Stimulated activated CD8-positive, alpha-beta memory T cell treated with anti-CD3 and anti-CD28 coated beads, Interleukin-15, amount 100 ng/mL, for 24 hours (primary cell): ENCODE measurements at regions not wholly inside any gene's neighbourhood (a gene's known extent, or its start where the extent isn't known, plus 50 kb on each side); places are given as distances from the start of the nearest gene placed in this dataset.
"Not testable (repeated sequence)": the region's sequence is repeated elsewhere in the genome, so short reads cannot be mapped to it uniquely, and the experiment has no call there.

Source experiments
- DNase-seq: peaks from one replicate; pipeline ENCODE4 v3.0.0-alpha.2; 2020; ENCODE audit warnings: low read depth

DNA sequence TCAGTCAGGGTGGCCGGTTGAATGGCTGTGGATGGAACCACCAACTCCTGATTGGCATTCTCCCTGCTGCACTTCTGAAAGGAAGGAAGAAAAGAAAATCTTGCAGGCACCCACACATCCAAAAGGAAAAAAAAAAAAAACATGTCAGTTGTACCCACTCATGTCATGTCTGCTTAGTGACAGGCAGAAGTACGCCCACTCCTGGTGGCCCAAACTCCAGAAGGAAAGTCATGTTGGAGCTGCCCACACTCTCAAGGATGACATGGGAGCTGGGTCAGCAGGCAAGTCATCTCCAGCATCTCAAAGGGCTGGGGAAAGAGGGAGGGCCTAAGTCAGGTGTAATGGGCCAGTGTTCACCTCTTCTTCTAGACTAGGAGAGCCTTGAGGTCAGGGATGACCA, 1079.1 kb downstream of the BCL11B start:
- no peak for DNase-seq

DNA sequence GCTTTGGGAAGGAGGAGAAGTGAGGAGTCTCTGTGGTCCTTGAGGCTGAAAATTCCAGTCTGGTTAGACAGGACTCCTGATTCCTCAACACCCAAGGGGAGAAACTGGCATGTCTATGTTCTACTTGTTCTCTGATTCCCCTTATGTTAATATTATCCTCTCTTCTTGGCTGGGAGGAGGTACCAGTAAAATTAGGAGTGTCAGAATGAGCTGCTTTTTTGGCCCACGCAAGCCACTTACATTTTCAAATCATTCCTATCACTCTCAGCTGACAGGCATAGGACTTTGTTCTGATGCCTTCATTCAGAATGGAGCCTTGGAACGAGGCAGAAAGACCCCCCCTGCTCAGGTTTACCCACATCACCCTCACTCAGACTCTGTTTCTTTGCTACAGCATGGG, 1077.2 kb downstream of the BCL11B start:
- no peak for DNase-seq

DNA sequence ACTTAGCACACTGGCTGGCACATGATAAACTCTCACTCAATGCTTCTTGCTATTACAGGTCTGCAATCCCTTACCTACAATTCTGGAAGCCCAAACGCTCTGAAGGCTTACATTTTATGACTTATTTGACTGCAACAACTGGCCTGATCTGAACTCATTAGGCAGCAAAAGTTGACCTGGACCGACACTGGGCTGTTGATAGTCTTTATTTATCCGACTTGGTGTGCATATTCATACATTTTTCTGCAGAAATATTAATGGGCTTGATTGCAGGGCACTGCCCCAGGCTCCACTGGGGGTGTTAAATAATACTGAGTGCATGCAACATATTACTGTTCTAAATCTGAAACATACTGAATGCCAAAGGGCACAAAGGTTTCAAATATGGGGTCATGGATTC, 1076.7 kb downstream of the BCL11B start:
- DNase-seq, result no peak

DNA sequence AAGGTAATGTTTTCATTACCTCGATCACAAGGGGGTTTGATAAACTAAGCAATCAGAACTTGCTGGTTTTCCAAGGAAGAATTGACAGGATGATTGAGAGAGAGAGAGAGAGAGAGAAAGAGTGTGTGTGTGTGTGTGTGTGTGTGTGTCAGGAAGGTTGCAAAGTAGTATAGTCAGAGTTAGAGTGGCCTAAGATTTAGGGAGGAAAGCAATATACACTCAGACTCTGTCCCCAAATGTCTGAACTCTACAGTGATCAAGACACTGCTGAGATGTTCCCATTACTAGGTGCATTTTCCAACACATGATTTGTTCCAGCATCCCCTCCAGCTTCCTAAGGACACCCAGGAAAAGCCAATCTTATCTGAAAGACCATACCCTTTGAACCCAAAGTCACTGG, 1074.1 kb downstream of the BCL11B start:
- DNase-seq, result no peak

DNA sequence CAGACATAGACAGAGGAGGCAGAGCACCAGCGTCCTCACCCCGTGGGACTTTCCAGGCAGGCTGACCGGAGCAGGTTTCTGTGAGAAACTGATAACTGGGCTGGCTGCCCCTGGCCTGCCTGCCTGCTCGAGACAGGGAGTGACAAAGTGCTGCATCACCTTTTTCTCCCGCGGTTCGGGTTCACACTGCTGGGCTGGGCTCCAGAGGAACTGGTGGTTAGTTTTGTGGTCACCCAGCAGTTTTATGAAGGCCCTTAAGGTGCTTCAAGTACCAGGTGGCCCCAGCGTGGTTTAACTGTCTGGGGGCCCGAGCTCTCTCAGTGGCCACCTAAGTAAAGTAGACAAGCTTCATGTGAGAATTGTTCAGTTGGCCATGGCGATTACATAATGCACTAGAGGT, 1073.6 kb downstream of the BCL11B start:
- DNase-seq, result no peak

DNA sequence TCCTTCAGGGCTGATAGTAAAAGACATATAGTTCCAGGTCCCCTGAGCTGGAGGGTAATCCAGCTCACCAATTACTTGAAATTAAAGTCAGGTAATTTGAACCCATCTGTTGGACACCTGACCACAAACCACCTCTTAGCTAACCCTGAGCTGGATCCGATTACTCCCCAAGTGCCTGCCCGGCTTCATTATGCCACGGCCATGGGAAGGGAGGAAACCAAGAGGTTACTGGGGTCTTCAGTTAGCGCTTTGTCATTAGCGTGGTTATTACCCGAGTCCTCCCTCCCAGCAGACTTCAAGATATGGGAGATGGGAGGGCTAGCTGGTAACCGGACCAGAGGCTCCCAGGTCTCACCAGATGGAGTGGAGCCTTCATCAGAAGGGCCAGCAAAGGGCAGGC, 1071.4 kb downstream of the BCL11B start:
- DNase-seq, result no peak

DNA sequence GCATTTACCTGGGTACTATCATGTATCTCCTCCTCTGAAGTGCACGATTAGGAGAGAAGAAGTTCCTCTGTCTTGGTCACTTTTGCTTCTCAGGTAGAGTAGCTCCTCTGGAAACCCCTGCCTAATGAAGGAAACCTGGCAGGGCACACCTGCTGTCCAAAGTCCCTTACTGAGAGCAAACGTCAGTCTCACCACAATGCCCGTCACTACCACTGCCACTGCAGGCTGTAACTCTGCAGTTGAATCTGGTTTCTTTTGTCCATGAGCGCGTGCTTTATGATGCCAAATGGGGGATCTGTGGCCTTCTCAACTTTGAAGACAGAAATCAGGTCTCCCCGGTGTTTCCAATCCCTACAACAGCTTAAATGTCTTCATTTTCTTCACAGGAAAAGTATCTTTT, 1068.6 kb downstream of the BCL11B start:
- DNase-seq, result no peak

DNA sequence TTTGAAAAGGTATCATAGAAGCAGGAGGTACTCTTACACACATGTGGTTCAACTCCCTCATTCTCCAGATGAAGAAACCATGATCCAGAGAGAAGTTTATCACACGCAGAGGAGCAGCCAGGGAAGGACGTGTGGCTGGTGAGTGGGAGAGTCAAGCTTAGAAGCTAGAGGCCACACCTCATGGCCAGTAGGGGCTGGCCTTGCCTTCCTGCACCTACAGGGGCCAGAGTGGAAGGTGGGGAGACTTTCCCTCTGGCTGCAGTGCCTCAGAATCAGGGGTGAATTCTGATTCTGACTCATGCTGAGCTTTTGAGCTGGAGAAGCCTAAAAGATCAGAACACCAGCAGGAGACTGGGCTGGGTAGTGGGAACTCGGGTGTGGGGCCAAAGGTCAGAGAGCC, 1067.9 kb downstream of the BCL11B start:
- DNase-seq, result no peak

DNA sequence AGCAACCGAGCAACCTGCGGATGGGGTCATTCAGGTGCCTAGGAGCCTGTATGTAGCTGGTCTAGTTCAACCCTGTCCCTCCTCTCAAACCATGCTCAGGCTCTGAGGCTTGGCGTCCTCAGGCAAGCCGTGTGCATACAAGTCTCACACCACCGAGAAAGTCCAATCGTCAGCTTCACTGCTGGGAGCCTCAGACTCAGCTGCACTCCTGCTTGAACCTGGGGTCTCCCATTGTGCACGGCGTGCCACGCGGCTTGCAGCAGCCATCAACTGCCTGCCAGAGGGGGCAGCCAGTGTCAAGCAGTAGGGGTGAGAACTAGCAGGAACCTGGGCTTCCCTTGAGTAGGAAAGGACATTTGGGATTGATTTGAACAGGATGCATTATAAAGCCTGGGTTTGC, 1064.6 kb downstream of the BCL11B start:
- no peak for DNase-seq

DNA sequence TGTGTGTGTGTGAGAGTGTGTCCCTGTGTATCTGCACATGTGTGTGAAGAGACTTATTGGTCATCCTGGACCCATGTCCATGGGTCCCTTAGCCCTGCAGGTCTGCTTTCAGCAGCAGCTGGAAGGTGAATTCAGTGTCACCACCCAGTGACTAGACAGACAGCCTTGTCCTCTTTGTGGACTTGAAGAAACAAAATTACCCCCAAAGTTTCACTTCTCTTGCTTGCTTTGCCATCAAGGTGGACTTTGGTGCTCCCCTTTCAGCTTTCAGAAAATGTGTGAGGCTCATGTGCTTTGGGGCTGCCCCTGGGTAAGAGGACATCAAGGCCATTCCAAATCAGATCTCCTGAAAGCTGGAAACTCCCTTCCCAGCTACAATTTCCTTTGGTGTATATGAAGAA, 1063.8 kb downstream of the BCL11B start:
- no peak for DNase-seq

DNA sequence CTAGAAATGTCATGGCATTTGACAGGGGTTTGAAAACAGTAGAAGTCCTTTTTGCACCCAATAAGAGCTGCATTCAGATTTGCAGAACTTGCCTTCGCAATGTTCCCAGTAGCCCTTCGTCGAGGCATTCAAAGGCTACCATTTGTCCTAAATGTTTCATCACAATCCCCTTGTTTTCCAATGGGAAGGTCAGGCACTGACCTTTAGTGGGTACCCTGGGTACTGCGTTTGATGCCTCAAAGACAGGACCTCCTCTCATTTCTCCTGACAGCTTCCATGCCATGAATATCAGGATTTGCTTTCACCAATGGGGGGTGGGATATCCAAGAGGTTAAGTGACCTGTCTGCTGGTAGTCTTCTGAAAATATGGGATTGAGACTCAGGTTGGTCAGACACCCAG, 1063.1 kb downstream of the BCL11B start:
- DNase-seq, result no peak

DNA sequence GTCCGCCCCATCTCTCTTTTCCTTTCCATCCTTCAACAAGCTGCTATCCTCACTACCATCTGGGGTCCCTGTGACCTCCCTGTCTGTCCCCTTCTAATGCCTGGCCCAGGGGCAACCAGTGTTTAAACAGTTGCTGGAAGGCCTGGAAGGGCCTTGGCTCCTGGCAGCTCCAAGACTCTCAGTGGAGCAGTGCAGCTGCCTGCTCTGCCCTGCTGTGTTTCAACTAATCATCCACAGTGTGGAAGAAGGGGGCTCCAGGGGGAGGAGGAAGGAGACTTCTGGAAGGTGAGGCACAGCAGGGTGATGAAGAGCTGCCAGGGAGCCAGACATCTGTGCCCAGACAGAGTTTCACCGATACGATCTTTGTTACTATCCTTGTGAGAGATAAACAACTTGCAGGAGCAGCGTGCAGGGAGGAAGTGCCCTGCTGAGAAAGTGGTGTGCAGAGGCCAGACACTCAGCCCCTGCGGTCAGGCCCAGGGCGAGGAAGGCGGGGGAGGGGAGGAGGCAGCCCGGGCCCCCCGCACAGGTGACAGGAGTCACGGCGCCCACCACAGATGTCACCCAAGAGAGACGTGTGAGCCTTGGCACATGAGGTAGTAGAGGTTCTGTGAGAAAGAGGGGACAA, 1061.8 kb downstream of the BCL11B start:
- DNase-seq, result no peak

DNA sequence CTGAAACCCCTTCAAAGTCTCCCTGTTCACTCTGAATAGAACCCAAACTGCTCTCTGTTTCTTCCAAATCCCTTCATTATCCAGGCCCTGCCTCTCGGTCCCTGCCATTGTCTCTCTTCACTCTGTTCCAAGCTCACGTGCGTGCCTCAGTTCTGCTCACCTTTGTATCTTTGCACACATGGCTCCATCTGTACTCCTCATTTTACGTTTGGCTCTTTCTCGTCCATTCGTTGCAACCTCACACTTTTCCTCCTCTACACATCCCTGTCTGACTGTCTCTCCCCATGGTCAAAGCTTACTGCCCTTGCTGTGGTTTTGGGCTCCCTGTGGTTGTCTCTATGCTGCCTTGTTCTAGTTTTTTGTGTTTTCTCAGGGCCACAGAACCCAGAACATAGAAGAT, 1054.5 kb downstream of the BCL11B start:
- DNase-seq, result no peak

DNA sequence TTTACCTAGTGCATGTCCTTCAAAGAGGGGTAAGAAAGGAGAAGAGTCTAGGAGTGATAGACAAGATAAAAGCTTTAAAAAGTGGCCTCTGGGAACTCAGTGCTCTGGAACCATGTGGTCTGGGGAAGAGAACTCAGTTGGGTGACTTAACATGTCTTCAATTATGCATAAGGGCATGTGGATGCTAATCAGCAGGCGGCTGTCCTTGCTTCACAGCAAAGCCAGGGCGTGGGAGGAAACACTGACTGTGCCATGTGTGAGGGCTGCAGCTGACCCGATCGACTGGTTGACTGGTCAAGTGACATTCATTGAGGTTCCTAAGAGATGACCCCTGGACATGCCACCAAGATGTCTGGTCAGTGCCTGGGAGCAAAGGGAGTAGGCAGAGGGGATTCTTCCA, 1053.8 kb downstream of the BCL11B start:
- no peak for DNase-seq

DNA sequence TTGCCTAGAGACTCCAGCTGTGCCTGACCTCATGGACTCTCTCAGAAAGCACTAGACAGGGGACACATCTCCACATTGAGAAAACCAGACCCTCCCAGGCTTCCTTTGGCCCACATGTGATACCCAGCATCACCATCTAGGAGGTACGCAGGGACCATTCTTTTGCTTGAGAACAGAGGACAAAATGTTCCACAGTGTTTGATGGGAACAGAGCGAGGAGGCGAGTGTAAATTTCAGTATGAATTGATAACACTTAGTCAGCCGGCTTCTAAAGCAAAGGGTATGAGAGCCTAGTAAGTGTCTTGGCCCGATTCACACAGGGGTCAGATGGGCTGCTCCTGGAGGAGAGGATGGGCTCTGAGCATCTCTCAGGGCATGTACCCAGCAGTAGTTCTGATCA, 1052.4 kb downstream of the BCL11B start:
- DNase-seq, result no peak

DNA sequence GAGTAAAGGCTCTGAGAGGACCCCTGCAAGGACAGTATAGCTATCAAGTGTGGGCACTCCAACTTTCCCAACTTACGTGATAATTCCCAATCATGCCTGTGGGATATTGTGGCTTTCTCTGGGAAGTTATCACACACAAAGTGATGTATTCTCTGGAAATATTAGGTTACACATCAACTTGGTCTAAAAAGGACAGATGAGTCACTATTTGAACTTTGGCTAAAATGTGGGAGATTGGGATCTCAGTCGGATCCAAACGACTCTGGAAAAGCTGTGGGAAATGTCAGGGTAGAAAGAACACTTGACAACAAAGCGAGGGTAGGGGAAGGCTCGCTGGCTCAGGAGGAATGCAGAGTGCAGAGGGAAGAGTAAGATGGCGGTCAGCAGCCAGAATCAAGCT, 1048.9 kb downstream of the BCL11B start:
- no peak for DNase-seq

DNA sequence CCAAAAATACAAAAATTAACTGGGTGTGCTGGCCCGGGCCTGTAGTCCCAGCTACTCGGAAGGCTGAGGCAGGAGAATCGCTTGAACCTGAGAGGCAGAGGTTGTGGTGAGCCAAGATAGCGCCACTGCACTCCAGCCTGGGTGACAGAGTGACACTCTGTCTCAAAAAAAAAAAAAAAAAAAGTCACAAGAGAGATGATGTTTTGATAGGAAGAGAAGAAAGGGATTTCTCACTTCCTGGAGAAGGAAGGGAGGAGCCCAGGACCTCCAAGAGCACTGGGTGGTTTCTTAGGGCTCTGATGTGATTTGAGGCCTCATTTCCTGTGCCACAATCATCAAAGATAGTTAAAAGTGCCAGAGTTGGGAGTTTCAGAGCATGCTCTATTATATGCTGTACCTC, 1048.3 kb downstream of the BCL11B start:
- DNase-seq, result not testable (repeated sequence)

DNA sequence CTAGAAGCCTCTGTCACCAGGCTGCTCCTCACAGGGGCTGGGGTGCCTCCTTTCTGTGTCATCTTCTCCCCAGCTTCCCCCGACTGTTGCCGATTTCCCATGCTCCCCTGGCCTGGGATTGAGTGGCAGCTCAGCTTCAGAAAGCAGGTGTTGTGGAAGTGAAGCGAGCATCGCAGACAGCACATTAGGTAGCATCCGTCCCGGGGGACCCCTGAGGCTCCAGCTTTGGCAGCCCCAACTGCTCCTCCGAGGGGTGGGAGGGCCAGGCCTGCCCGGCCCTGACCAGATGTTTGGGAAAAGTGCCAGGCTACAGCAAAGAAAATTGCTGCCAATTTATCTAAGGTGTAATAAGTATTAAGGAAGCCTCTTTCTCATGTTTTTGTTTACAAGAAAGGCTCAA, 1045.6 kb downstream of the BCL11B start:
- no peak for DNase-seq

DNA sequence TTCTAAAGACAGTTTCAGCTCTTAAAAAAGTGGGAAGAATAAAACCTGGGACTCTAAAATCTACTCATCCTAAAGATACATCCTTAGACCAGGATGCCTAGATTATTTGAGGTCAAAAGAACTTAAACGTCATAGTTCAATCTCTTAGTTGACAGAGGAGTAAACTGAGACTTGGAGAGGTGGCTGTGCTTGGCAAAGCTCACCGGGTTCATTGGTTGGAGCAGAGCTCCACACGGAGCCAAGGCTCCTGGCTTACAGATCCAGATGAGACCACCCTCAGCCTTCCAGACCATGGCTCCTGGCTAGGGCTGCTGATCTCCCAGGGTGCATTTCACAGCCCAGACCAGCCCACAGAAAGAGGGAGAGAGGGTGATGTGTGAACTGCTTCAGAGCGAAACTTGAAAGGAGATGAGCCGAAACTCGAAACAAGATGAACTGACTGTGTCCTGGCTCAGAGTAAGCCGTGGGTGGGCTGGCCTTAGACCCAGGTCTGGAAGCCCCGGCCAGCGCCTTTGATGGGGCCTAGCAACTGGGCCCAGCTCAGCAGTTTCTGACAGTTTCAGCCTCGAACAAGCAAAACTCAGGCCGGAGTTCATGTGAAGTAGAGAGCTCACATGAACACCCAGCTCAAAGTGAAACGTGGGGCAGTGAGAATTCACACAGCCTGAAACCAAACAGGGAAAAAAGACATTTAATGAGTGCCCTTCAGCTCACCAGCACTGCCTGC, 1044.8 kb downstream of the BCL11B start:
- no peak for DNase-seq

DNA sequence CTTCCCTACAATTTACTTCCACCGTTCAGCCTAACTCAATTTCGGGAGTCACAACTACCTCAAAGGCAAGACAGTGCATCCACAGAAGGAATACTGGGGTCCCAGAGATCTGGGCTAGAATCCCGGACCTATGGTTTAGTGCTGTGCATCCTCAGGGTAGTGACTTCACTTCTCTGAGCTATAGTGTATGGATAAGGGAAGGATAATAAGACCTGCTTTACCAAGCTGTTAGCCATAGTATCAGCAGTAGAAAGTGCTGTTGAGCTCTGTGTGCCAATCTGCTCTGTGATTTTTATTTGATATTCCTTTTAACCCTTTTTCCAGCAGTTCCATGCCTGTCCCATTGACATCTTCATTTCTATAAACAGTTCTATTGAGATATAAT, 1044.3 kb downstream of the BCL11B start:
- no peak for DNase-seq

DNA sequence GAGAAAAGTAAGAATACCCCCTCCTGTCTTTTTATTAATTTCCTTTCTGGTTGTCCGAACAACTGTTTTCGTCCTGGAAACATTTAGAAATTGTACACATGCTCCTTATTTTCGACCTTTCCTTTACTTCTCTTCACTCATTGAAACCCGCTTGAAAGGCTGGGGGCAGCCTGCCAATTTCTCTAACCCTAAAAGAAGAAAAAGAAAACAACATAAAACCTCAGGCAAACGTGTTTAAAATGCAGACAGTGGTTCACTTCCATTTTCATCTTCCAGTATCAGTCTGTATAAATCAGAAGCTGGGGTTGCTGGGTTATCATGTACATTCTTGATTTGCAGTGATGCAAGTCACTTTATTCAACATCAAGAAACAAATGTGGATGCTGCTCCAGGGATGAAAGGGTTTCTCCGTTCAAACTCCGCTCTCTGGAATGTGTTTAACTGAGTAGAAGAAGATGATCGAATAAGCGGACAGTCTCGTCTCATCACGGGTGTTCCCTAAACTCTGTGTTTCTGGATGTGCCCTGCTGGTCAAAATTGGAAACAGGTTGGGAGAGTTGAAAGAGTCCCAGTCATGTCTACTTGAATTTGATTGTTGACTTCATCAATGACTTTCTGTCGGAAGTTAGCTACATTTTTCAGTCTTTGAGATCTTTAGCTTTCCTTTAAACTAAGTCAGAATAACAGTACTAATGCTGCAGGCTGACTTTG, 1042.2 kb downstream of the BCL11B start:
- no peak for DNase-seq

DNA sequence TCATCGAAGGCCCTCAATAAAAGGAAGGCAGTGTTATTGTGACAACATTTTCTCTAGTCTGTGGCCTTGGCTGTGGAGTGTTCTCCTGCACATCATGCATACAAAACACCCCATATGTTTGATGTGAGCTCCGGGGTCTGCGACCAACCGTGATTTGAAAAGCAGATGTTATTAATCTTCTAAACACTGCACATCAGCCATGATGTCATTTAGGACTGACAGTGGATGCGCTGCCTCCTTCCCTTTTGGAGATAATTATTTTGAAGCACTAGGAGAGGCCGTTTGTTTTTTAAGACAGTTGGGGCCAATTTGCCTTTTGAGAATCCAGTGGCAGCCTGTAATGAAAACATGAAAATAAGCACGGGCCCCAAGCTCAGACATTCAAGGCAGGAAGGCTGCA, 1041.6 kb downstream of the BCL11B start:
- no peak for DNase-seq

DNA sequence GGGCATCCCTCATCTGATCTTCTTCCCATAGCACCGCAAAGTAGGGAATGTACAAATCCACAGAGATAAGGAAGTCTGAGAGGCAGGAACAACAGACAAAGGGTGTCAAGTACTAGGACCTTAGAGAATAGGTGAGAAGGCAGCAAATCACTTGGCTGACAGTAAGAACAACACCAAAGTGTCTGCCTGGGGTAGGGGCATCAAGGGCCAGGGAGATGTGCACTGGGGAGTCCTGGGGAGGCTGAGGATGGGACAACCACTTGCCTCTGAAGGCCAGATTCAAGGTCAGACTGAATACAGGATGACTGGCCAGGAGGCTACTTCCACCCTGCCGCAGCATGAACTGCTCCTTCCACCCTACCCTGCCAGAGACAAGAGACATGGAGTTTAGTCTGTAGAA, 1040.8 kb downstream of the BCL11B start:
- DNase-seq, result no peak

DNA sequence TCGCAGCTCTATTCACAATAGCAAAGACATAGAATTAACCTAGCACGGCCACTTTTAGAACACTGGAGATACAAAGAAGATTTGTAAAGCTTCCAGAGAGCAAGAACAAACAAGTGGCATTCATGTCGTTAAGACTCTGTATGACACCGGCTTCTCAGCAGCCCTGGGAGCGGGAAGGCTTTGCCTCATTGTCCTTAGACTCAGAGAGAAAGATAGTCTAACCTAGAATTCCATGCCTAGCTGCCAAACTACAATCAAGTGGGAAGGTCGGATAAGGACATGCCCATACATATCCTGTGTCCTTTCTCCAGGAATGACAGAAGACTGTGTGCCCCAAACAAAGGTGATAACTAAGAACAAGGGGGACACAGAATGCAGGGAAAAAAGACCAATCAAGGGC, 1038.3 kb downstream of the BCL11B start:
- no peak for DNase-seq
